ENCODE measurements at regions not wholly inside any gene's neighbourhood (a gene's known extent, or its start where the extent isn't known, plus 50 kb on each side); places are given as distances from the start of the nearest gene placed in this dataset.

DNA sequence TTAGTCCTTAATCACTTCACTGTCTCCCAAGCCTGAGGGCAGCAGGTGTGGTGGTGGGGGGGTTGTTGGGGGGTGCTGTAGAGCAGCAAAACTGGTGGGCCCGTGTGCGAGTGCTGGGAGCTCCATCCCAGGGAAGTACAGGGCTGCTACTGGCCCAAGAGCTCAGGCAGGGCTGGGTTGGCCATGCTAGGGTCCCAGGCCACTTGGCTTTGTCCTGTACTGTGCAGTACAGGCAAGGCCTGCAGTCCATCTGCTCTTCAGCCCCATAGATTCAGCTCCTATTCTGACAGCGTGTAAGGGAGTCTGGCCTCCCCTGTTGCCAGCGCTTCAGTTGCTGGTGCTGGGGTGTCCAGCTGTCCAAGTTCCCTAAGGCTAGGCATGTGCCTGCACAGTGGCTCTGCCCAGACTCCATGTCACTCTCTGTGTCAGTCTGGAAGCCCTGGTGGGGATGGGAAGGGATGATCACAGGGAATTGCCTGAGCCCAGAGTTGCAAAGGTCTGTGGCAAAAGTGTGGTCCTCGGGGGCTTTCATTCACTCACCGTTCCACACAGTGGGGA, 1261.7 kb downstream of the EFNB2 start:
- DNase-seq (ENCODE audit: low read depth): no peak

DNA sequence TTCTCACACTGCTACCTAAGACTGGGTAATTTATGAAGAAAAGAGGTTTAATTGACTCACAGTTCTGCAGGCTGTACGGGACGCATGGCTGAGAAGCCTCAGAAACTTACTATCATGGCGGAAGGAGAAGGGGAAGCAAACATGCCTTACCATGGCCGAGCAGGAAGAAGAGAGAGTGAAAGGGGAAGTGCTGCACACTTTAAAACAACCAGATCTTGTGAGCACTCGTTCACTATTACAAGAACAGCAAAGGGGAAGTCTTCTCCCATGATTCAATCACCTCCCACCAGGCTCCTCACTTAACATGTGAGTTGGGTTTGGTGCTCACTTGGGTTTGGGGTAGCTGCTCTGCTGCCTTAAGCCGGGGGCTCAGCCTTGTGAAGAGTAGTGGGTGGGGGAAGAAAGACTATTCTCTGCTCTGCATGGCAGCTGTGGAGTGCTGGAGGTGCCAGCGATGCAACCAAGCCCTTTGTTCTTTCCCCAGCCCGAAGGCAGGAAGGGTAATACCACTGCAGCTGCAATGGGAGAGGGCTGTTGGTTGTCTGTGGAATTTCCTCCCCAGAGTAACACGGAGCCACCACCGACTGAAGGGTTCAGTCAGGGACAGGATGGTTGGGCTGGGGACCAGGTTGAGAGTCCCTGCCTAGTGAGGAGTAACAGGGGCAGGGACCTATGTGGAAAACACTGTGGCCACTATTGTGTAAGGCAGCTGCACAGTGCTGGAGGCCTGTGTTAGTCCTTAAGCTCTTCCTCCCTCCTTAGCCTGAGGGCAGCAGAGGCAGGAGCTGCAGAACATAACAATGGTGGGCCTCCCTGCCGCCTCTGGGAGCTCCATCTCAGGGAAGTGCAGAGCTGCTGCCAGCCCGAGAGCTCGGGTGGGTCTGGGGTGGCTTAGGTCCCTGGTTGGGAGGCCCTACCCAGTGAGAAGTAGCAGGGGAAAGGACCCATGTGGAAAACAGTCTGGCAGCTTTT, 1262.5 kb downstream of the EFNB2 start:
- DNase-seq (ENCODE audit: low read depth): peak; percentile 3

GRCh38 chr13:105266615-105267014, 1268.8 kb downstream of the EFNB2 start:
- DNase-seq (ENCODE audit: low read depth): no peak

DNA sequence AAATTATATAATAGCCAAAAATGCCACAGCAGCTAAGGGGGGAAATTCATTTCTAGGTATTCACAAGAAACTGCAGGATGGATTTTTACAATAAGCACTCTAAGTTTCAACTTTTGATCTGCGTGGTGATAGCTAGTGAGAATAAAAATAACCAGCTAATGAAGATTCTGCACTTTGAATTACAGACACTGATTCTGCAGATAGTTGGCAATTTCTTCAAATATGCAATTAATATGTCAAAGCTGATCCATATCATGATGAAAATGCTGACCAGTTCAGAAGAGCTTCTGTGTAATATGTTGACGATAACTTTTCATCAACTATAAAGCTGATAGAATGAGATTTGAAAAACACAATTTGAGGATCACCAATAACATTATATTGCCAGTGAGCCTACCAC, 1272.9 kb downstream of the EFNB2 start:
- DNase-seq (ENCODE audit: low read depth): no peak

GRCh38 chr13:105259426-105259825, 1276.0 kb downstream of the EFNB2 start:
- DNase-seq (ENCODE audit: low read depth): no peak

GRCh38 chr13:105255472-105255871, 1280.0 kb downstream of the EFNB2 start:
- DNase-seq (ENCODE audit: low read depth): no peak

DNA sequence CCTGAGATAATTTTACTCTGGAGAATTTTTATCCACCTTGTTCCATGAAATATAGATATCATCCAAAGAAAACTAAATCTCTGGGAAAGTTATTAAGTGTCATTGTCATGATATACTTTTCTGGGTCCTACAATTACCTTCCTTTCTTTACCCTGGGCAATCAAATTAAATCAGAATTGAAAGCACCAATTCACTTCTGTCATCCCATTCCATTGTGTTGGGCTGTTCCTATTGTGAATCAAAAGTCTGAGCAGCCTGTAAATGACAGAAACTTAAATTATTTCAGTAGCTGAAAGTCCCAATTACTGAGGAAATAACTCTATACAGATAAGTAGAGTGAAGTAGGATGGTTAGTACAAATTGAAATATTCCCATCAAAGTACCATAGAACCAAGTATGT, 1284.2 kb downstream of the EFNB2 start:
- no peak for DNase-seq (ENCODE audit: low read depth)

DNA sequence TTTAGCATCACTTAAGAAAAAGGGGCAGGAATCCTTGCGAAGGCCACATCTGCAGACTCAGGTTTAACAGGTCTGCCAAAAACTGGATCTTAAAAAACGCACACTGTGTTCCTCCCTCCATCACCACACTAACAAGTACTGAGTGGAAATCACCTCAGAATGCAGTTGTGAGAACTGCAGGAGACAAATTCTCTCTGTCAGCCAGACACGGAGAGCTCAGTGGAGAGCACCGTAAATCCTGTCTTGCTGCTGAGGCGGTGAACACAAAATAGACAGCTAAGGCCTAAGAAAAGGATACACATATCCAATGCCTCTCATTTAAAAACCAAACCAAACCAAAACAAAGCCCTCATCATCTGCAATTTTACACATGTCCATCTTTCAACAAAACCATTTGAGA, 1287.6 kb downstream of the EFNB2 start:
- DNase-seq (ENCODE audit: low read depth): no peak

- DNase-seq (ENCODE audit: low read depth): no peak
These were observed 1295.1 kb downstream of the EFNB2 start for GRCh38 chr13:105240371-105240770.

DNA sequence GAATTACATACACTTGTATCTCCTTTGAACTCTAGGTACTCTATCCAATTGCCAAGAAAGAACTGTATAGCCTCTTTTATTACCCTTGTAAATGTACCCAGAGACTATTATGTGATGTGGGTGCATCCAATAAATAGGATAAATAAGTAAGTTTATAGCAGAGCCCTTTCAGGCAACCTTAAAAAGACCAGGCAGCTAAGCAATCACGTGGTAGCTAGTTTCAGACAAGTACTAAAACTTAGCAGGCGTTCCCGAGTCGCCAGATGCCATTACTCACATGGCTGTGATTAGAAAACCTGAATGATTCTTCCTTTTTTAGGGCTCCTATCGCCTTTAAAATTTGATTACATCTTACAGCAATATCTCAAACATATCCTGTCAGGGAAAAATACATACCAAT, 1303.0 kb downstream of the EFNB2 start:
- no peak for DNase-seq (ENCODE audit: low read depth)

- DNase-seq (ENCODE audit: low read depth): no peak
These were observed 1303.5 kb downstream of the EFNB2 start for GRCh38 chr13:105232006-105232405.

- no peak for DNase-seq (ENCODE audit: low read depth)
These were observed 1303.9 kb downstream of the EFNB2 start for GRCh38 chr13:105231579-105231978.

GRCh38 chr13:105220881-105221280, 1314.6 kb downstream of the EFNB2 start:
- DNase-seq (ENCODE audit: low read depth): no peak

- DNase-seq (ENCODE audit: low read depth): no peak
These were observed 1315.4 kb downstream of the EFNB2 start for GRCh38 chr13:105220063-105220462.

DNA sequence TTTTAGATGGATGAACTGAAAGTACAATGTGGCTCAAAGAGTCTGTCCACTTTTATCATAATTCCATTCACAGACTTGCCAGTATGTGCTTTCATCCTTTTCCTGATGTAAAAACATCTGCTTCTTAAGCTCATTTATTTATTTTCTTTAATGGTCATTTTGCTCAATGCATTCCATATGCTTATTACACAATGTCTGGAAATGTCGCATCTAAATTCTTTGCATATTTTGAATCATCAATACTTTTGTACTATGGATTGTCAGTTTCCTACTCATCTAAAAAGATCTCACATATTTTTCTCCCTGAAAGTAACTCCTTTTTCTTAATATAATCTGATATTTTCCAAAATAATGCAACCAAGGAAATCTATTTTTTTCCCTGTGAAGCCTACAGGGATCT, 1315.8 kb downstream of the EFNB2 start:
- DNase-seq (ENCODE audit: low read depth): no peak

- no peak for DNase-seq (ENCODE audit: low read depth)
These were observed 1322.0 kb downstream of the EFNB2 start for GRCh38 chr13:105213512-105213911.

- no peak for DNase-seq (ENCODE audit: low read depth)
These were observed 1327.7 kb downstream of the EFNB2 start for GRCh38 chr13:105207572-105208293.

DNA sequence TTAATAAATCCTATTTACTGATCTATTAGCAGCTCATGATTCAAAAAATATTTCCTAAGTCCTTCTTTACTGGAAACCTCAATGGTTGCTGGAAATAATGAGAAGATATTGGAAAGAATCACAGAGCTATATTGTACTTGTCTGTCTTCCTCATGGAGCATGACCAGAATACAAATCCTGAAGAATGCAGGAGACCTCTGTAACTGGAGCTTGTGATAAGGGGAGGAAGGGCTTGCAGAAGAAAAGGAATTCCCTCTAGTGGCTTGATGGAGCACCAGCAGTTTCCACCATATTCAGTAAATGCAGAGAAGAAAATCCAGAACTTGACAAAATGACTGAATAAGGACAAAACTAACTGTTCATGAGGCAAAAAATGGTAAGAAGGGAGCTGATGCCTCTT, 1333.1 kb downstream of the EFNB2 start:
- peak; percentile 62 for DNase-seq (ENCODE audit: low read depth)

GRCh38 chr13:105201351-105201750, 1334.1 kb downstream of the EFNB2 start:
- no peak for DNase-seq (ENCODE audit: low read depth)

- DNase-seq (ENCODE audit: low read depth): no peak
These were observed 1335.3 kb downstream of the EFNB2 start for GRCh38 chr13:105200181-105200580.

DNA sequence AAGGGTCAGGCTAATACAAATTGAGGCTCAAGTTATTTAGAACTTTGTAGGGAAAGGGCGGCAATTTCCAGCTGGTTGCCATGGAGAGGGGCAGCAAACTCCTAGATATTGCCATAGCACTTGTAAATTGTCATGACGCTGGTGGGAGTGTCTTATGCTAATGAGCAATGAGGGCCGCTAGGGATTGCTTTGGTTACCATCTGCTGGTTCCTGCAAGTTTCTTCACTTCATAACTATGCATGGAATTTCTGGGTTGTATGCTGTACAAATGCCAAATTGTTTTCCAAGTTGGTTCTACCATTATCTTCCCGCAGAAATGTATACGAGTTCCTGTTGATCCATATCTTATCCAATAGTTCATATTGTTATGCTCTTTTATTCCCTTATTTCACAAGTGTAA, 1339.4 kb downstream of the EFNB2 start:
- DNase-seq (ENCODE audit: low read depth): peak; percentile 77

DNA sequence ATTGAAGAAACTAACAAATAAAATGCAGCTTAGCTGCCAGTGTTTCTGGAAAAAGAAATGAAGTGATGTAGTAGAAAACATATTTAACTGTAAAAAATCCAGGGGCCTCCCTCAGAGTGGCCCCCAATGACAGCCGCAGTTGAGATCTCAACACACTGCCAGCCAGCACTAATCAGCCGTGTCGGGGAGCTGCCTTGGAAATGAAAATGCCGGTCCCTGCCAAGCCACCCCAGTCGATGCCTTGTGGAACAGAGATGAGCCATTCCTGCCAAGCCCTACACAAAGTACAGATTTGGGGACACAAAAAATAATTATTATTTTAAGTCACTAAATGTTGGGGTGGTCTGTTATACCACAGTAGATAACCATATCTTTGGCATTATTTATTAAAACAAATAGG, 1342.4 kb downstream of the EFNB2 start:
- DNase-seq (ENCODE audit: low read depth): peak; percentile 1

Measured in myocyte (in vitro differentiated cells).